ENCODE measurements at regions not wholly inside any gene's neighbourhood (a gene's known extent, or its start where the extent isn't known, plus 50 kb on each side); places are given as distances from the start of the nearest gene placed in this dataset.

DNA sequence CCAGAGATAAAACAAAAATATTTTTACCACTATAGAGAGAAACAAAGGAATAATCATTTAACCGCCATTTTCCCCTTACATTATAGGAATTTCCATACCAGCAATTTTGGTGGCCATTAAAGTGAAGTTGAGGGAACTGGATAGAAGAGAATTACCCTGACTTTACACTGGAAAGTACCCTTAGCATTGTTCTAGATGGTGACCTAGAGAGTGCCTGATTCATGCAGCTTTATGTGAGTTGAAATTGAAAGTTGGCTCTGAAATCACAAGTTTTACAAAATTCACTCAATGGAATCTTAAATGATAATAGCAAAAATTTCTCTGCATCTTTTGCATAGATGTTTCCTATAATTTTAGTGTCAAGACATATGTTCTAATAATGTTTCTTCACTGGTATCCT lies 55.7 kb upstream of the PREP start:
- Histone ChIP-seq H3K27me3 (ENCODE audit: control insufficient read depth, insufficient read depth, low read length) (no peaks in the 10 kb centered on the region), H3K4me1 (ENCODE audit: control insufficient read depth, insufficient read depth, low read length) (no peaks in the 10 kb centered on the region), H3K36me3 (ENCODE audit: control insufficient read depth, insufficient read depth, low read length) (no peaks in the 10 kb centered on the region), H3K9ac (ENCODE audit: low read depth, low read length) (no peak overlapping the region), H3K9me3 (ENCODE audit: control insufficient read depth, insufficient read depth, low read length) (no peaks in the 10 kb centered on the region), H3K4me3 (ENCODE audit: low read depth, low read length) (no peak overlapping the region)

DNA sequence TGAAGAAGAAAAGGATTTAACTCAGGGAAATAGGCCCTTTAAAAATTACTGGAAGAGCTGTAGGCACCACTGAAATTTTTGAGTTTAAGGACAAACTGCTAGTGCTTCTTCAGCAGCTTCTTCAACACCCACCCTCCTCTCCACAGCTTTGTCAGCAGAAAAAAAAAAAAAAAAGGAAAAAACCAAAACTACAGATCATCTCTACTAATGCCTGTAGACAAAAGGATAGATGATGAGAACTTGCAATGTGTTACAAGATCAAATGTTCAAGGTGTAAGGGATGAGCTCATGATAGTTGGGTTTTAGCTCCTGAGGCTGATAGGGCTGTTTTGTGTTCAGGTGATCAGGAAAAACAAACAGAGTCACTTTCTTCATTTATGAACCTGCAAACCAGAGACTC lies 55.2 kb upstream of the PREP start:
- Histone ChIP-seq H3K27me3 (ENCODE audit: control insufficient read depth, insufficient read depth, low read length) (no peaks in the 10 kb centered on the region), H3K4me3 (ENCODE audit: low read depth, low read length) (no peak overlapping the region), H3K36me3 (ENCODE audit: control insufficient read depth, insufficient read depth, low read length) (no peaks in the 10 kb centered on the region), H3K9ac (ENCODE audit: low read depth, low read length) (no peak overlapping the region), H3K9me3 (ENCODE audit: control insufficient read depth, insufficient read depth, low read length) (no peaks in the 10 kb centered on the region), H3K4me1 (ENCODE audit: control insufficient read depth, insufficient read depth, low read length) (no peaks in the 10 kb centered on the region)

DNA sequence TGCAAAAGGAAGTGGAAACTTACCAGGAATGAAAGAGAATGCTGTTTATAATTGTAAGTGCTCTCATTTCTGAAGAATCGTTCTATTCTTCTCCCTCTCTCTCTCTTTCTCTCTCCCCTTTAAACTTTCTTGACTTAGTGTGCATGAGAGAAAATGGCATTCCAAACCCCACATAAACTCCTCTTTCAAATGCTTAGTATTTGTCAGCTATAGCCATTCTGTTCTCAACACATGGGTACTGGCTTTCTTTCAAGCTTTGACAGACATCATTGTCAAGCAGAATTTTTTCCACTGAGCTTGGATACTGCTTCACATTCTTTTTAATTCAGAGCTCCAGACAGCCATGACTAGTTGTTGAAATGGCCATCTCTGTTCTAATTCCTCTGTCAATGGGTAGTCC lies 51.1 kb upstream of the PREP start:
- no peaks in the 10 kb centered on the region for H3K27me3 ChIP-seq (ENCODE audit: control insufficient read depth, insufficient read depth, low read length)
- no peak overlapping the region for H3K9ac ChIP-seq (ENCODE audit: low read depth, low read length)
- H3K4me3 ChIP-seq (ENCODE audit: low read depth, low read length) = no peak overlapping the region
- H3K4me1 ChIP-seq (ENCODE audit: control insufficient read depth, insufficient read depth, low read length) = no peaks in the 10 kb centered on the region
- no peaks in the 10 kb centered on the region for H3K36me3 ChIP-seq (ENCODE audit: control insufficient read depth, insufficient read depth, low read length)
- no peaks in the 10 kb centered on the region for H3K9me3 ChIP-seq (ENCODE audit: control insufficient read depth, insufficient read depth, low read length)

GRCh38 chr6:105452924-105453756 lies 50.3 kb upstream of the PREP start:
- Histone ChIP-seq H3K9ac (ENCODE audit: low read depth, low read length) (no peak overlapping the region), H3K4me3 (ENCODE audit: low read depth, low read length) (no peak overlapping the region), H3K9me3 (ENCODE audit: control insufficient read depth, insufficient read depth, low read length) (no peaks in the 10 kb centered on the region), H3K36me3 (ENCODE audit: control insufficient read depth, insufficient read depth, low read length) (no peaks in the 10 kb centered on the region), H3K27me3 (ENCODE audit: control insufficient read depth, insufficient read depth, low read length) (no peaks in the 10 kb centered on the region), H3K4me1 (ENCODE audit: control insufficient read depth, insufficient read depth, low read length) (no peaks in the 10 kb centered on the region)

Measured in iPS-15b (cell line).